Naive thymus-derived CD8-positive, alpha-beta T cell (primary cell): ENCODE measurements at regions not wholly inside any gene's neighbourhood (a gene's known extent, or its start where the extent isn't known, plus 50 kb on each side); places are given as distances from the start of the nearest gene placed in this dataset.
"Not testable (repeated sequence)": the region's sequence is repeated elsewhere in the genome, so short reads cannot be mapped to it uniquely, and the experiment has no call there.

Experiments used
- ATAC-seq, 2 donors: fragments of 150-1000 bp; cut with Tn5 transposase in 1 of 2; sonication (Bioruptor Pico), chemical (Tn5 transposase) in 1 of 2; 1 replicate in 1 of 2; 2 replicates in 1 of 2; pipeline ENCODE4 v1.10.0; 2021; ENCODE audit warnings: mild to moderate bottlenecking in 2 of 2, moderate library complexity in 2 of 2
- POLR2A ChIA-PET: fragments of 350-600 bp; sonication (Branson Sonifier 250); formaldehyde crosslinking; loops from one replicate; lab custom pipeline; 2021; ENCODE audit warnings: antibody characterized with exemption; lab: Charles Lee
- DNase-seq, 10 donors: peaks; one replicate each; pipeline versions ENCODE4 v3.0.0 to v3.0.0-alpha.2; 2020 to 2022
- H3K27ac Mint-ChIP-seq, 10 donors: one replicate each; pipeline ENCODE4 v1.8.0; 2020 to 2022; ENCODE audit warnings: mild to moderate bottlenecking in 10 of 10, mixed read lengths in 10 of 10, moderate library complexity in 4 of 10, inconsistent platforms in 1 of 10
- H3K27me3 Mint-ChIP-seq, 5 donors: one replicate each; pipeline ENCODE4 v1.8.0; 2021 to 2022; ENCODE audit warnings: mixed read lengths in 5 of 5
- H3K36me3 Mint-ChIP-seq, 3 donors: one replicate each; pipeline ENCODE4 v1.8.0; 2020 to 2022; ENCODE audit warnings: mixed read lengths in 3 of 3, mild to moderate bottlenecking in 2 of 3, inconsistent platforms in 1 of 3
- H3K4me1 Mint-ChIP-seq, 4 donors: one replicate each; pipeline ENCODE4 v1.8.0; 2021 to 2022; ENCODE audit warnings: mixed read lengths in 4 of 4
- H3K4me3 Mint-ChIP-seq, 10 donors: one replicate each; pipeline ENCODE4 v1.8.0; 2020 to 2022; ENCODE audit warnings: mild to moderate bottlenecking in 10 of 10, mixed read lengths in 10 of 10, moderate library complexity in 6 of 10, inconsistent platforms in 1 of 10
- H3K9me3 Mint-ChIP-seq, 9 donors: one replicate each; pipeline ENCODE4 v1.8.0; 2020 to 2022; ENCODE audit warnings: mixed read lengths in 9 of 9, mild to moderate bottlenecking in 3 of 9, inconsistent platforms in 1 of 9, moderate library complexity in 1 of 9

- H3K27me3 Mint-ChIP-seq, result peaks cover 0 to 2% (median 0%) of the 10 kb centered on the region in 5 donors
- H3K9me3 Mint-ChIP-seq, result peaks cover 0 to 17% (median 0%) of the 10 kb centered on the region in 9 donors
- no peak for DNase-seq
- no peak for ATAC-seq
- H3K4me3 Mint-ChIP-seq, result no peak overlapping the region
- H3K36me3 Mint-ChIP-seq, result no peaks in the 10 kb centered on the region
- no peaks in the 10 kb centered on the region for H3K4me1 Mint-ChIP-seq
- H3K27ac Mint-ChIP-seq, result no peak overlapping the region
- POLR2A ChIA-PET, result no interaction called here
Observed at GRCh38 chr21:28174006-28174405, 818.7 kb downstream of the LTN1 start.

- Mint-ChIP-seq H3K4me1 (no peaks in the 10 kb centered on the region), H3K4me3 (no peak overlapping the region), H3K27me3 (peaks cover 0 to 2% (median 0%) of the 10 kb centered on the region in 5 donors), H3K9me3 (peaks cover 0 to 17% (median 0%) of the 10 kb centered on the region in 9 donors), H3K36me3 (no peaks in the 10 kb centered on the region), H3K27ac (no peak overlapping the region)
- DNase-seq (no peak), ATAC-seq (no peak)
- POLR2A ChIA-PET, result no interaction called here
Observed at GRCh38 chr21:28172376-28172775, 820.3 kb downstream of the LTN1 start.

GRCh38 chr21:28167366-28167765 is 825.3 kb downstream of the LTN1 start:
- POLR2A ChIA-PET, result no interaction called here
- DNase-seq, result no peak
- no peak overlapping the region for H3K27ac Mint-ChIP-seq

GRCh38 chr21:28164519-28164918 is 828.2 kb downstream of the LTN1 start:
- H3K36me3 Mint-ChIP-seq, H3K4me1 Mint-ChIP-seq, H3K27ac Mint-ChIP-seq, POLR2A ChIA-PET, H3K9me3 Mint-ChIP-seq, ATAC-seq, DNase-seq, H3K4me3 Mint-ChIP-seq: not testable (repeated sequence)
- peaks cover 0 to 33% (median 2%) of the 10 kb centered on the region in 5 donors for H3K27me3 Mint-ChIP-seq

More at GRCh38 chr21:28167366-28167765, 825.3 kb downstream of the LTN1 start:
- no peak overlapping the region for H3K4me3 Mint-ChIP-seq
- no peaks in the 10 kb centered on the region for H3K4me1 Mint-ChIP-seq
- H3K27me3 Mint-ChIP-seq, result peaks cover 0 to 26% (median 2%) of the 10 kb centered on the region in 5 donors
- ATAC-seq, result no peak
- H3K36me3 Mint-ChIP-seq, result no peaks in the 10 kb centered on the region
- H3K9me3 Mint-ChIP-seq, result peaks cover 0 to 2% (median 0%) of the 10 kb centered on the region in 9 donors

GRCh38 chr21:28162052-28162451 is 830.6 kb downstream of the LTN1 start:
- H3K27ac Mint-ChIP-seq, H3K36me3 Mint-ChIP-seq, H3K4me3 Mint-ChIP-seq, H3K4me1 Mint-ChIP-seq, POLR2A ChIA-PET, DNase-seq, H3K9me3 Mint-ChIP-seq, ATAC-seq: not testable (repeated sequence)
- H3K27me3 Mint-ChIP-seq, result peaks cover 0 to 33% (median 2%) of the 10 kb centered on the region in 5 donors

GRCh38 chr21:28160378-28160777 is 832.3 kb downstream of the LTN1 start:
- H3K4me3 Mint-ChIP-seq, result no peak overlapping the region
- no peak for ATAC-seq
- POLR2A ChIA-PET, result no interaction called here
- H3K4me1 Mint-ChIP-seq, result no peaks in the 10 kb centered on the region
- DNase-seq, result no peak
- peaks cover 0 to 1% (median 0%) of the 10 kb centered on the region in 9 donors for H3K9me3 Mint-ChIP-seq
- no peaks in the 10 kb centered on the region for H3K36me3 Mint-ChIP-seq
- no peak overlapping the region for H3K27ac Mint-ChIP-seq
- peaks cover 0 to 28% (median 2%) of the 10 kb centered on the region in 5 donors for H3K27me3 Mint-ChIP-seq

GRCh38 chr21:28159396-28159795 is 833.3 kb downstream of the LTN1 start:
- peaks cover 0 to 22% (median 2%) of the 10 kb centered on the region in 5 donors for H3K27me3 Mint-ChIP-seq
- DNase-seq, result no peak
- POLR2A ChIA-PET, result no interaction called here

GRCh38 chr21:28156590-28156989 is 836.1 kb downstream of the LTN1 start:
- ATAC-seq (no peak), DNase-seq (no peak)
- Mint-ChIP-seq H3K9me3 (peaks cover 0 to 1% (median 0%) of the 10 kb centered on the region in 9 donors), H3K4me1 (no peaks in the 10 kb centered on the region), H3K27ac (no peak overlapping the region), H3K36me3 (no peaks in the 10 kb centered on the region), H3K27me3 (no peaks in the 10 kb centered on the region), H3K4me3 (no peak overlapping the region)
- POLR2A ChIA-PET, result no interaction called here

More at GRCh38 chr21:28159396-28159795, 833.3 kb downstream of the LTN1 start:
- Mint-ChIP-seq H3K4me1 (no peaks in the 10 kb centered on the region), H3K36me3 (no peaks in the 10 kb centered on the region), H3K27ac (no peak overlapping the region), H3K9me3 (peaks cover 0 to 1% (median 0%) of the 10 kb centered on the region in 9 donors), H3K4me3 (no peak overlapping the region)
- no peak for ATAC-seq

- DNase-seq, result no peak
- no peak overlapping the region for H3K27ac Mint-ChIP-seq
- no peaks in the 10 kb centered on the region for H3K36me3 Mint-ChIP-seq
- ATAC-seq, result no peak
- peaks cover 0 to 4% (median 0%) of the 10 kb centered on the region in 5 donors for H3K27me3 Mint-ChIP-seq
- POLR2A ChIA-PET, result no interaction called here
- H3K4me3 Mint-ChIP-seq, result no peak overlapping the region
- no peaks in the 10 kb centered on the region for H3K4me1 Mint-ChIP-seq
- H3K9me3 Mint-ChIP-seq, result peaks cover 0 to 11% (median 0%) of the 10 kb centered on the region in 9 donors
Observed at GRCh38 chr21:28154121-28154520, 838.6 kb downstream of the LTN1 start.

GRCh38 chr21:28152732-28153131 is 839.9 kb downstream of the LTN1 start:
- ATAC-seq (no peak), DNase-seq (no peak)
- Mint-ChIP-seq H3K9me3 (peaks cover 0 to 11% (median 0%) of the 10 kb centered on the region in 9 donors), H3K4me3 (no peak overlapping the region), H3K4me1 (no peaks in the 10 kb centered on the region), H3K27ac (no peak overlapping the region), H3K36me3 (no peaks in the 10 kb centered on the region), H3K27me3 (peaks cover 0 to 4% (median 0%) of the 10 kb centered on the region in 5 donors)
- POLR2A ChIA-PET, result no interaction called here

- Mint-ChIP-seq H3K4me3 (no peak overlapping the region), H3K27ac (no peak overlapping the region), H3K4me1 (no peaks in the 10 kb centered on the region), H3K36me3 (no peaks in the 10 kb centered on the region), H3K27me3 (peaks cover 0 to 4% (median 0%) of the 10 kb centered on the region in 5 donors), H3K9me3 (peaks cover 0 to 11% (median 0%) of the 10 kb centered on the region in 9 donors)
- no peak for ATAC-seq
- DNase-seq, result no peak
- POLR2A ChIA-PET, result no interaction called here
Observed at GRCh38 chr21:28151758-28152157, 840.9 kb downstream of the LTN1 start.

- no peak for ATAC-seq
- no peak overlapping the region for H3K27ac Mint-ChIP-seq
- H3K27me3 Mint-ChIP-seq, result peaks cover 0 to 4% (median 0%) of the 10 kb centered on the region in 5 donors
- H3K4me3 Mint-ChIP-seq, result no peak overlapping the region
- POLR2A ChIA-PET, result no interaction called here
- peaks cover 0 to 11% (median 0%) of the 10 kb centered on the region in 9 donors for H3K9me3 Mint-ChIP-seq
- no peaks in the 10 kb centered on the region for H3K4me1 Mint-ChIP-seq
- no peaks in the 10 kb centered on the region for H3K36me3 Mint-ChIP-seq
- no peak for DNase-seq
Observed at GRCh38 chr21:28150778-28151177, 841.9 kb downstream of the LTN1 start.

GRCh38 chr21:28148400-28149064 is 844.1 kb downstream of the LTN1 start:
- no peak for ATAC-seq
- Mint-ChIP-seq H3K4me3 (no peak overlapping the region), H3K27me3 (peaks cover 0 to 4% (median 0%) of the 10 kb centered on the region in 5 donors), H3K4me1 (no peaks in the 10 kb centered on the region), H3K9me3 (peaks cover 0 to 11% (median 0%) of the 10 kb centered on the region in 9 donors), H3K36me3 (no peaks in the 10 kb centered on the region), H3K27ac (no peak overlapping the region)
- no peak for DNase-seq
- POLR2A ChIA-PET, result no interaction called here
